Activated CD8-positive, alpha-beta memory T cell treated with anti-CD3 and anti-CD28 coated beads for 48 hours (primary cell): ENCODE measurements at regions not wholly inside any gene's neighbourhood (a gene's known extent, or its start where the extent isn't known, plus 50 kb on each side); places are given as distances from the start of the nearest gene placed in this dataset.

Source experiments
- DNase-seq, 3 experiments: peaks; one replicate each; pipeline ENCODE4 v3.0.0-alpha.2; 2020; ENCODE audit warnings: low read depth in 2 of 3, low spot score in 2 of 3

DNA sequence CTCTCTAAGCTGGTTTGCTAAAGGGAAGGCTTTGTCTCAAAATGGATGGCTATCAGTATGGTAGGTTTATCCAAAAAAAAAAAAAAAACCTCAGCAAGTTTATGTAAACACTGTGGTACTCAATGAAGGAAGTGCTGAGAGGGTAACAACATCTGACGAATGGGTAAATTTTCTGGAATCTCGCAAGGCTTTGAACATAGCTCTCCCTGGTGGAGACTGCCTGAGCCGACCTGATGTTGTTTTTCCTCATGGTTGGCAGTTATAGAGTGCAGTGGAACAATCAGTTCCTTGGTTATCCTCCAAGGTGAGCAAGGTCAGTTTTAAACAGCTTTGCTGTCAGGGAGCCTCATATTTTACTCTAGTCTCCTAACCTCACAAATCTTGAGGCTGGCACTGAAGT, 94.6 kb downstream of the ZPLD1 start:
- DNase-seq, result no peak

DNA sequence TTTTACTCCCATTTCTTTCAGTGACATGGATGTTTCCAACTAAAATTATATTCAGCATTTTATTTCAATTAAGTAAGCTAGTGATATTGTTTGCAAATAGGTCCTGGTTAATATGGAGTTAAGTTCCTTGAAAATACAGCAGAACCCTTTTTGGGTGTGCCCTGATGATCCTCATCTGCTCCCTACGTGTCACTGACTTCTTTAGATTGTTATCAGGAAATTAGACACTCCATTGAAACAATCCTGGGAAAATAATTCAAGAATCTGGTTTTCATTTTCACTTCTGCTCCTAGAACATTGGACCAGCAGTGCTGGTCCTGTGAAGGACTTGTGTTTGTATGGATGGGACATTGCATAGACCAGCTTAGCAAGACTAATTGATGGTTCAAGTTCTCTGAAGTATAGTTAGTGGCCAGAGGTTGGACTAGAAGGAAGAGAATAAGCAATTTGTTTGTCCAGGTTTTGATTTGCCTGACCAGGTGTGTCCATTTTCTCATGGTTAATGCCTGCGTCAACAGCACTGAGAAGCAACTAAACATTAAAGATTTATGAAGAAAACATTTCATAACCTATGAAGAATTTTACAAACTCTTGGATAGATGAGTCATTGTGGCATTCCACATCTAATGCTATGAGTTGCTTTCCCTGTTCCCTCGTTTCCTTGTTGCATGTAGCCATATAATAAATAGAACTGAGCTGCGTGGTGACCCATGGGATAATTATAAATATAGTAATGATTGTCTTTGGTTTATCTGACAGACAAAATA, 95.8 kb downstream of the ZPLD1 start:
- DNase-seq, result no peak

DNA sequence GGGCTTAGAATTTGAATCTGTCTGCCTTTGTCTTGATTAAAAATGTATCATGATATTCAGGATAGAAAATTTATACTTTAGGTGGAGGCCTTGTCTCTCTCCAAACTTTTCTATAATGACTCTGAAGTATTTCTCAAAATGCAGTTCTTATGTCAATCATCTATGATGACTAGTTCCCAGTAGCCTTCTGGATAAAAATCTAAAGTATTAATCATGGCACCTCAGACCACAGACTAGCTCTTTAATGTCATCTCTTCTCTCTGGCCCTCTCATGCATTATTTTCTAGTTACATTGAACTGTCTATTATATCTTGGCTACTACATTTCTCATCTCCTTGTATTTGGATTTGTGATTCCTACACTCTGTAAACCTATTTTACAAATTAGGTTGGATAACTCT, 96.9 kb downstream of the ZPLD1 start:
- no peak for DNase-seq

DNA sequence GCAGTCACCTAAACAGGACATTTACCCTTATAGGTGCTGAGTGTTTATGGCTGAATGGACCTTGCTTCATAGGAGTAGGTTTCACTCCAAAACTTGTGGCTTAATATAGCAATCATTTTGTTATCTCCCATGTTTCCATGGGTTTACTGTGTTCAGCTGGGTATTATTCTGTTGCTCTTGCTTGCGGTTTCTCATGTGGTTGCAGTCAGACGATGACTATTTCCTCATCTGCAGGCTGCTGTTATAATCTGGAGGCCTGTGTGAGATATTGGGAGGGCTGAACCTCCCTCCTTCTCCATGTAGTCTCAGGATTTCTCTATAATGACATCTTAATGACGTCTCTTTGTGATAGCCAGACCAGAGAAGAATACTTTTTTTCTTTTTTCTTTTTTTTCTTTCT, 98.1 kb downstream of the ZPLD1 start:
- no peak for DNase-seq

DNA sequence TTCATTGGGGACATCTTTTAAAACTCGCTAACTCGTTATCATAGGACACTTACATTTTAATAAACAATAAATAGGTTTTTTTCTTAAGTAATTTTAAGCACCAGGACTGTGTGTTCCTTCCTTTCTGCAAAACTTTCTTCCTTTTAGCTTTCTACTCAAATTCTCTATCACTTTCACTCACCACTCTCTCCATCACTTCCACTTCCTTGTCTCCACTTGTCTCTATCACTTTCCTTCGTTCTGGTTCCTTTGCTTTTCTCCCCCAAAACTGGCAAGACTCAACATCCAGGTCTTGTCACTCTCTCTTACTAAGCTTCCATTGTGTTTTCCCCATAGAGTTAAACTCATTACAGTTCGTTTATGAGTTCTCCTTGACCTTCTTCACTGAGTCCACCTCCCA, 99.0 kb downstream of the ZPLD1 start:
- no peak for DNase-seq

DNA sequence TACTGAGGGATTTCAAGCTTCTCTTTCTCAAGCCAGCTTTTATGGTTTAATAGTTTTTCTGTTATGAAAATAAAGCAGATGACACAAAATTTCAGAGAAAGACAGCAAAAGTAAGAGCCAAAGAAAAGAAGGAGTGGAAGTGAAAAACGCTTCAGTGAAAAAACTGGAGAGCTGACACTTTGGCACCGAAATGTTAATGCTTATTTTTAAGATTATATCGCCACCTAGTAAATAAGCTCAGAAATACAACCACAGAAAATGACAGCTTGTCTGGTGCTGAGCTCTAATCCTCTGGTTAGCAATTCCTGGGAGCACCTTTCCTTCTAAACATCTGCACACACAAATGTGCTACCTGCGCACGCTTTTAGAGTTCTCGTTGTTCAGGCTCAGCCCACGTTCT, 101.6 kb downstream of the ZPLD1 start:
- DNase-seq, result no peak

DNA sequence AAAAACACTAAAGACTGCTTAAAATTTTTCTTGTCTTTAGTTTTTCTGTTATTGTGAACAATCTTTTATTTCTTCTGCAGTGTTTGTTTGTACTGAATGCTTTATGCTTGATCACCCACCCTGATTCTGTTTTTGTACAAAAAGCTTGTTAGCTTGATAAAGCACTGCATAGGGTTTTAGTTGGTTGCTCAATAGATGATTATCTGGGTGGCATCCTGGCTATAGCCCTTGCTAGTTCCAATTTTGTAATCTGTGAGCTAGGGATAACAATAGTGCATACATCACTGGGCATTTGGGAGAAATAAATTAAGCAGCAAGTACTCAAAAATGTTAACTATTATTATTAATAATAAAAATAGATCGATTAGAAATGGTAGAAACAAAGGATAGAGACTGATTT, 102.3 kb downstream of the ZPLD1 start:
- DNase-seq, result no peak

DNA sequence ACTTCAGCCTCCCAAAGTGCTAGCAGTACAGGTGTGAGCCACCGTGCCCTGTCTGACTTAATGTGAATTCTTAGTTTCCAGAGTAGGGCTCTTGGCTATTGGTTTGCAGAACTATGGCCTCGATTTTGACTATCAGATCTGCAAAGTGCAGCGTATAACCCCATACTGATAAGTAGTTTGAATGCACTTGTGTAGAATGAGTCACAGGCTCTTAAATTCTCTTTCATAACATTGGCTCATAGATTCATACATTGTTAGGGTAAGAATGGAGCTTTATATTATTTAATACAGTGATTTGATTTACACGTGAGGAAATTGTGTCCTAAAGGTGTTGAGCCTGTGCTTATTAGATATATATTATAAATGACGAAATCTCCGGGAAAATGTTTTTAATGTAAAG, 109.9 kb downstream of the ZPLD1 start:
- DNase-seq, result no peak

DNA sequence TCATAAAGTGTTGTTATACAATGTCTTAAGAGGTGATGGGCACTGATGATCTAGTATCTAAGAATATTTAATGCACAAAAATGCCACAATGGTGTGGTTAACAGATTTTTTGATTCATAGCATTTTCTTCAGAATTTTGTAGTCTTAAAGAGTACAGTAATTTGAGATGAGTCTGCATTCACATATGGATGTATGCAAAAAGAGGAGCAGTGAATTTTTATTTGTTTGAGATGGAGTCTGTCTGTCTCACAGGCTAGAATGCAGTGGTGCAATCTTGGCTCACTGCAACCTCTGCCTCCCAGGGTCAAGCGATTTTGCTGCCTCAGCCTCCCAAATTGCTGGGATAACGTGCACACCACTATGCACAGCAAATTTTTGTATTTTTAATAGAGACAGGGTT, 110.5 kb downstream of the ZPLD1 start:
- DNase-seq, result no peak

DNA sequence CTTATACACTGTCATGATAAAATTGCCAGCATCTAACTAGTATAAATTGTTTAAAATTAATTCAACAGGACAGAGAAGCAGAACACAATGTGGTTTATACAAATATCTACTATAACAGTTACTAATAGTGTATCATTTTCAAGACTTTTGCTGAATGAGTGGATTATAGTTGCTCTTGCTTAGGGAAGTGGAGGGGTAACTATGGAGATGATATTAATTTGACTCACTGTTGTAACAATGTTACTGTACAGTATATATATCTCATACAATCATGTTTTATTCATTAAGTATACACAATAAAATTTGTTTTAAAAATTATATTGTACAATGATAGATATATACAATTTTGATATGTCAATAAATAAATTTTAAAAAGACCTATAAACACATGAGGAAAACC, 119.1 kb downstream of the ZPLD1 start:
- no peak for DNase-seq

DNA sequence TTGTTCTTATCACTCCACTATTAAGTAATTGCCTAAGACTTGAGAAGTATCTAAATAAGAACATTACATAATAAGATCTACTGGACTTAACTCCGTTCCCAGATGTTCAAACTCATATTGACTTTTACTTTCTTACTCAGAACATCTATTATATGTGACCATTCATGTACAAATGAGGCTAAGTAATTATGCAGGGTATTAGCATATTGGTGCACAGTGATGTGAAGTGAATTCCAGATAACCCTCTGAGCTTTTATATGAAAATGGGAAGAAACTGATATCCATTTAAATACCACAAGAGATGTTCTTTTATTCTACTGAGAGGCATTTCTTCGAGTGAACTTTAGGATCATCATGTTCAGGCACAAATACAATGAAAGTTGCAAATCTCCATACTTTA, 135.7 kb downstream of the ZPLD1 start:
- no peak for DNase-seq

DNA sequence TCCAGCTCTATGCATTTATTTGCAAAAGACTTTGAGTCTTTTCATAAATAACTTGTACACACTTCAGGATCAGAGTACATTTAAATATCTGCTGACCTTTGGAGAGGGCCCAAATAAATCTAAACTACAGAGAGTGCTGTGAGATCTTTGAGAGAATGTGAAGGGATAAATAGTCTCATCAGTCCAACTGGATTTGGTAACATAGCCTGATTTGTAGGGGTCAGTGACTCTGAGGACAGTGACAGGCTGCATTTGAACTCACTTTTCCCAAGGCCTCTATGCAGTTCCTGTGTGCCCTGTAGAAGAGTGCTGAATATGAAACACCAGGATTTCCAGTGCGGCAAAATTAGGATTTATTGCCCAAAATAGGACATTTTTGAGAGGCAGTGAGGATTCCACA, 136.2 kb downstream of the ZPLD1 start:
- no peak for DNase-seq

DNA sequence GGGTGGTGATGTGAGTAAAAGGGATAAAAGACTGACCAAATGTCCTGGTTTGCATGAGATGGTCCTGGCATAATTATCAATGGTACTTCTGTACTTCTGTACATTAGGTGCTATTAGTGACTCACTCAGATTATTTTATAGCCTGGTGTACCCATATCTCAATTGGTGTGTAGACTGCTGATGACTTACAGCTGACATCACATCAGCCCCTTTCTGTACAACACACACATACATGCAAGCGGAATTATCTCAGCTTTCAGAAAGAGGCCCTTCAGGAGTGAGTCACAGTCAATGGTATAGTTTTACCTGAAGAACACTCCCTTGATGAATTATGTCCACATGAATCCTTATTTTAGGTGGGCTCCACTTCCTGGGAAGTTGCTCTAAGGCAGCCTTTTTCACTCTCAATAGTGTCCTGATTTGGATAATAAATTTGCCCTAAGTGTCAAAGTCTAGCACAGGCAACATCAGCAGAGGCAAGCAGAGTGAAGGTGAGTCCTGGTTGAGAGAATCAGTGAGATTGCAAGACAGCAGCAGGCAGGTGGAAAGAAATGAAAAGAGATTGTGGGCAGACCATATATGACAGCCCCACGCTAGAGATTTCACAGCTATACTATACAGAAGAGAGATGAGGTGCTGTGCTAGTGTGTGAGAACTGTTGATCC, 137.0 kb downstream of the ZPLD1 start:
- no peak for DNase-seq

DNA sequence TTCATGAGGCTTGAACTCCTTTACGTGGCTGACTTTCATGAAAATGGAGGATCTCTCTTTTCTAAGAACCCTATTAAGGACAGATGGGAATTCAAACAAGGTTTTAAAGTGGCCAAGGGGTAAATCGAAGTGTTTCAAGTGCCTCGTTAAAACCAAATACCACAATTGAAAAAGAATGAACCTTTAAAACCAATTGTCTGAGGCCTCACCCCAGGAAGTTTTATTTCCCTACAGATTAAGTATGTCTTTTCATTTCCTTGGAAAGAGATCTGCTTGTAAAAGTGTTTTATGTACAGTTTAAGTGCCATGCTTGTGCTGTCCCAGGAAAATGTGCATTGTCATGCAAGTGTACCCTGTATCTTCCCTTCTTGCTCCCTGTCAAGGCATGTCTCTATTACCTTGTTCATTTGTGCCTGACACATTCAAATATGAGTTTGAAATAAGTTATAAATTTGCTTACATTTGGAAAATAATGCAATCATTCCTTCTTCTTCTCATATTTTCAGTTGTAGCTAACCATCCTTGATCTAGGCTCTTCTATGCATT, 138.7 kb downstream of the ZPLD1 start:
- DNase-seq, result no peak

DNA sequence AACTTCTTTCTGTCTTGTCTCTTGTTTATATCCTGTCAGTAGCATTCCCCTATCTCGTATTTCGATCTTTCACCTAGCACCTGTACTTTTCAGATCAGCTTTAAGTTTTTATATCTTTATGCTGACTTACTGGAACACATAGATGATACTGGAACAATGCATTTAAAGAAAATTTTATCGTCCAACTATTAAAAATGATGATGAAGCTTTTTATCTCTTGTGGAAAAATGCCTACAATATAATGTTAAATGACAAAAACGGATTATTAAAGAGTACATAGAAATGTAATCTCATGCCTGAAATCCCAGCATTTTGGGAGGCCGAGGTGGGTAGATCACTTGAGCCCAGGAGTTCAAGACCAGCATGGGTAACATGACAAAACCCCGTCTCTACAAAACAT, 139.5 kb downstream of the ZPLD1 start:
- no peak for DNase-seq

DNA sequence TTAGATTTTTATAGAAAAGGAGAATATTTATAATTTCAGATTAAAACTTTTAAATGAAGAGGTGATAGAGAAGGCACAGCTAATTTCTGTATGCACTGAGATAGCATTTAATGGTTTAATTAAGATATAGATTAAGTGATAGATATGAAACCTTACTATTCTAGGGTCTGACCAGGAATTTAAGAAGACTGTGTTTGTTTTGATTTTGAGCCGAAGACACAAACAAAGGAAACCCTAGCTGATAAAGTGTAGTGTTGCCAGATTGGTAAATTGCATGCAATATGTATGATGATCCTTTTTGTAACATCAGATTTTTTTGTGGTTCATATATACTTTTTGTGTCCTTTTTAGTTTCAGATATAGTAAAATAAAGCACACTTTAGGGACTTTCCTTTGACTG, 141.8 kb downstream of the ZPLD1 start:
- no peak for DNase-seq

DNA sequence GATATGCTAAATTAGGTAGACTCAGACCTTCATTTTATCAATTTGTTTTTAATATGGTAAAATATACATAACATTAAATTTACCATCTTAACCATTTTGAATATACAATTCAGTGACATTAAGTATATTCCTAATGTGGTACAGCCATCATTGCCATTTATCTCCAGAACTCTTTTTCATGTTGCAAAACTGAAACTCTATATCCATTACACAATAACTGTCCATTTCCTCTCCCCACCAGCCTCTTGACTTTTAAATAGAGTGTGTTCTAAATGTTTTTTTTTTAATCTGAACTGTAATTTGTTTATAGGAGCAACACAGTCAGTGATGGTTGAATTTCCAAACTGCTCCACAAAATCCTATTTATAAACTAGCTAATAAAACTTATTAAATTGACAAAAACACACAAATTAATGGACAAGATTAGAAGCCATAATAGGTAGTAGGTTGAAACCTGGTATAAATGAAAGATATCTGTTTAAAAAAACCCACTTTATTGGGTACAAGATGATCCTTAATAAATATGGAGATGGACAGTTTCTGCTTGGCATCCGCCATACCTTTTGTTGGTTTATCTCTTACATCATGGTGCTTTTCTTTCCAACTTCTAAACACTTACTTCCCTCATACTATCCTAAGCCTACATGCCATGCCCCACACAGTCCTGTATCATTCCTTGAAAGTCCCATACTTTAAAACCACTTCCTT, 142.4 kb downstream of the ZPLD1 start:
- no peak for DNase-seq

DNA sequence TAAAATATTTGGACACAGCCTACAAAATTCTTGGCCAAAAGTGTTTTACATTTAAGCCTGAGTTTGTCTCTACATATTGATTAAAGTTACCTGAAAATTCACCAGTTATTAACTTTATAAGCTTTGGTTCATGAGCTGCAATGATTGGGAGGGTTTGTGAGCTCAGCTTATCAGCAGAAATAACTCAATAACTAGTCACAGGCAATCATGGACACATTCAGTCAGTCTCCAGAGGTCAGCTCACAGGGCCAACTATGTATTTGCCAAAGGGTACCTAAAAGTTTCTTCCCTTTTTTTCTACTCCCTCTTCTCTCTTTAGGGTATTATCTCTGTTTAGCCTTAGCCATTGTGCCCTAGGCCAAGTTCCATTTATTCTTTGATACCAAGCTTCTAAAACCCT, 145.9 kb downstream of the ZPLD1 start:
- DNase-seq, result no peak

DNA sequence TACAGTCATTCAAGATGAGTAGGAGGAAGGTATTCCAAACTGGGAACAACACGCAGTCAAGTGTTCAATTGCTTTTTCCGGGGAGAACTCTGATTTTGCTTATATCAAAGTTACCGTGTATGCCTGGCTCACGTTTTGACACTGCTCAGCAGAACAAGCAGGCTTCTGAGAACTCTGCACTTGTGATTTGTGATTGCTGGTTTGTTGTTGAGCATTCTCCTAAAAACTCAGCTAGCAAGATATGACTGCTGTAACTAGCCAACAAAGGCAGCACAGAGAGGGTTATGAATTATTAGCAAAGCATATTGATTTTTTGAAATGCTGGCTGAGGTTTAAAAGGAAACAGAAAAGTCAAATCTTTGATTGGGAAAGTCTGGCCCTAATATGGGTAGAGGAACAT, 151.7 kb downstream of the ZPLD1 start:
- DNase-seq, result no peak

DNA sequence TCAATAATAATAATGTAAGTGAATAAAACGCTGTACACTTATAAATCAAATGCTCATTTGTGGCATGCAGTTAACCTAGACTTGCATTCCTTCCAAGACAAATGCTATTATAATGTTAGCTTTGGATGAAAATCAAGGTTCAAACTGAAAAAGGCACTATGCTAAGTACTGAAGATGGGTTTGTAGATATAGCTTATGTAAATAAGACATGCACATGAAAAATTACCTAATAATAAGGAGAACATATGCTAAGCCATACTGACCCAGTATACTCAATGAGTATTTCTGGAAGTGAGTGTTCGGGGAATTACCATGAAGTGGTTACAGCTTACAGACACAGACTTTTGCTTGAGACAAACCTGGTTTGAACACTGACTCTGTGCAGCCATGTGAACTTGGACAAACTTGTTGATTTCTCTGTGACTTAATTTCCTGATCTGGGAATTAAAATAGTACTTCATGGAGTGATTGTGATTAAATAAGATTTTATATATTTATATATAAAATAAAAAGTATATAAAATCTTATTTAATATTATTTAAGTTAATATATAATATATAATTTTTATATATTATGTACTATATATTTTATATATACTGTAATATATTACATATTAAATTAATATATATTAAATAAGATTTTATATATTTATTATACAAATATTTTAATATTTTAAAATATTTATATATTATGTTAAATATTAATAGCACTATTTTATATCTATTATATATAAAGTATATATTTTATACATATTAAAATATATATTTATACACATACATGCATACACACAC, 159.2 kb downstream of the ZPLD1 start:
- DNase-seq, result no peak

DNA sequence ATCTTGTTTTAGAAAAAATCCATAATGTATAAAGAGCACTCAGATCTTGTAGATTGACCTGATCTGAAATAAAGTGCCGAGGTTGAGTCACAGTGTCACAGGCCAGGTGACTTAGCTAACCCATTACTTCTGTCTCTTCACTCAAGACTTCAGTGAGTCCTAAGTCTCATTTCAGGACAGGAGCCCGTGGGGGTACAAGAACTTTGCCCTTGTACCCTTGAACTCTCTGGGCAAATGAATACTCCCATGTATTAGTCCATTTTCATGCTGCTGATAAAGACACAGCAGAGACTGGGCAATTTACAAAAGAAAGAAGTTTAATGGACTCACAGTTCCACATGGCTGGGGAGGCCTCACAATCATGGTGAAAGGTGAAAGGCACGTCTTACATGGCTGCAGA, 160.2 kb downstream of the ZPLD1 start:
- no peak for DNase-seq
